ENCODE measurements at regions not wholly inside any gene's neighbourhood (a gene's known extent, or its start where the extent isn't known, plus 50 kb on each side); places are given as distances from the start of the nearest gene placed in this dataset.

DNA sequence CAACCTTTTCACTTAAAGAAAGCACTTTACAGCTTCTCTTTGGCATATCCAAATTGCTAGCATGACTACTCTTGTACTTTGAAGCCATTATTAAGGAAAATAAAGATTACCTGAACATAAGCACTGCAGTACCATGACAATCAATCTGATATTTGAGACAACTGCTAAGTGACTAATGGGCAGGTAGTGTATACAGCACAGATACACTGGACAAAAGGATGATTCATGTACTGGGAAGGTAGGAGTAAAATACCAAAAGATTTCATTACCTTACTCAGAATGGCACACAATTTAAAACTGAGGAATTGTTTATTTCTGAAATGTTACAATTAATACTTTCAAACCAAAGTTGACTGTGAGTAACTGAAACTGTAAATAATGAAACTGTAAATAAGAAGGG lies 1054.3 kb upstream of the TENM4 start:
- ChIA-PET POLR2A (no interaction called here), CTCF (no interaction called here)
- no peaks in the 10 kb centered on the region for H3K36me3 ChIP-seq (ENCODE audit: control insufficient read depth in 2 of 2, extremely low read depth in 1 of 2, insufficient read depth in 2 of 2, low read length in 2 of 2)
- FAIRE-seq (no peak), DNase-seq (ENCODE audit: low read depth, low spot score) (no peak)
- H3K27ac ChIP-seq (ENCODE audit: insufficient read depth, low read depth, low read length) = no peak overlapping the region
- no peaks in the 10 kb centered on the region for H3K4me1 ChIP-seq (ENCODE audit: control insufficient read depth, extremely low read depth, insufficient read depth, low read length)
- no peaks in the 10 kb centered on the region for H3K27me3 ChIP-seq (ENCODE audit: control insufficient read depth in 2 of 2, insufficient read depth in 2 of 2, low read length in 2 of 2)
- no peak overlapping the region for H3K4me3 ChIP-seq (replicated peaks in 1 of 3; ENCODE audit: insufficient read depth in 1 of 3, low read depth in 1 of 3, low read length in 3 of 3)
- intact Hi-C loops (cut with micrococcal nuclease) = no loop called here
- H3K9me3 ChIP-seq (replicated peaks; ENCODE audit: control insufficient read depth, insufficient read depth, low read length) = no peaks in the 10 kb centered on the region
- dilution Hi-C loops (cut with MboI; ENCODE audit: extremely low pct_ligation_motif_present, low sequenced_read_pairs) = no loop called here
- no peaks in the 10 kb centered on the region for H3K79me2 ChIP-seq (ENCODE audit: control insufficient read depth, insufficient read depth, low read length)
- H2AFZ ChIP-seq (ENCODE audit: low read depth, low read length) = no peak overlapping the region
- H3K9ac ChIP-seq (replicated peaks; ENCODE audit: extremely low read depth, insufficient read depth, low read length) = no peak overlapping the region
- TF ChIP-seq, protein P1, sequence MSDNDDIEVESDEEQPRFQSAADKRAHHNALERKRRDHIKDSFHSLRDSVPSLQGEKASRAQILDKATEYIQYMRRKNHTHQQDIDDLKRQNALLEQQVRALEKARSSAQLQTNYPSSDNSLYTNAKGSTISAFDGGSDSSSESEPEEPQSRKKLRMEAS (IDR thresholded peaks at IDR 0.05; ENCODE audit: insufficient read depth, insufficient read length) = no peak
- no peak for TF ChIP-seq JUN (IDR thresholded peaks at IDR 0.05; ENCODE audit: borderline replicate concordance, insufficient read depth, insufficient read length, low read depth)
- TF ChIP-seq POLR2AphosphoS5 (IDR thresholded peaks at IDR 0.05; ENCODE audit: insufficient read depth, low read depth, low read length) = no peak
- no peak for TF ChIP-seq GATA2 (IDR thresholded peaks at IDR 0.05; ENCODE audit: insufficient read depth, insufficient read length, low read depth, low read length)
- no peak for TF ChIP-seq POLR2A (IDR thresholded peaks at IDR 0.05; ENCODE audit: low read depth, low read length)
- TF ChIP-seq FOS (IDR thresholded peaks at IDR 0.05; ENCODE audit: borderline replicate concordance, insufficient read depth, low read length) = no peak
- TF ChIP-seq MYC (IDR thresholded peaks at IDR 0.05; ENCODE audit: low read depth, low read length) = no peak
- TF ChIP-seq EZH2 (IDR thresholded peaks at IDR 0.05; ENCODE audit: borderline replicate concordance, low read depth, low read length, severe bottlenecking) = no peak
- TF ChIP-seq, protein P2, sequence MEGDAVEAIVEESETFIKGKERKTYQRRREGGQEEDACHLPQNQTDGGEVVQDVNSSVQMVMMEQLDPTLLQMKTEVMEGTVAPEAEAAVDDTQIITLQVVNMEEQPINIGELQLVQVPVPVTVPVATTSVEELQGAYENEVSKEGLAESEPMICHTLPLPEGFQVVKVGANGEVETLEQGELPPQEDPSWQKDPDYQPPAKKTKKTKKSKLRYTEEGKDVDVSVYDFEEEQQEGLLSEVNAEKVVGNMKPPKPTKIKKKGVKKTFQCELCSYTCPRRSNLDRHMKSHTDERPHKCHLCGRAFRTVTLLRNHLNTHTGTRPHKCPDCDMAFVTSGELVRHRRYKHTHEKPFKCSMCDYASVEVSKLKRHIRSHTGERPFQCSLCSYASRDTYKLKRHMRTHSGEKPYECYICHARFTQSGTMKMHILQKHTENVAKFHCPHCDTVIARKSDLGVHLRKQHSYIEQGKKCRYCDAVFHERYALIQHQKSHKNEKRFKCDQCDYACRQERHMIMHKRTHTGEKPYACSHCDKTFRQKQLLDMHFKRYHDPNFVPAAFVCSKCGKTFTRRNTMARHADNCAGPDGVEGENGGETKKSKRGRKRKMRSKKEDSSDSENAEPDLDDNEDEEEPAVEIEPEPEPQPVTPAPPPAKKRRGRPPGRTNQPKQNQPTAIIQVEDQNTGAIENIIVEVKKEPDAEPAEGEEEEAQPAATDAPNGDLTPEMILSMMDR (IDR thresholded peaks at IDR 0.05; ENCODE audit: extremely low read depth in 1 of 2, insufficient read depth in 1 of 2, low read depth in 1 of 2, low read length in 2 of 2) = no peak
- BruUV-seq (replicated peaks) = no TSS peak
- no peak overlapping the region for H3K4me2 ChIP-seq (ENCODE audit: insufficient read depth, low read length)
- H3K9me1 ChIP-seq (replicated peaks; ENCODE audit: control insufficient read depth, extremely low read depth, insufficient read depth, low read length) = no peaks in the 10 kb centered on the region
- no peaks in the 10 kb centered on the region for H4K20me1 ChIP-seq (replicated peaks; ENCODE audit: control insufficient read depth, extremely low read depth, insufficient read depth, low read length)
